HEK293T (cell line): ENCODE measurements at regions not wholly inside any gene's neighbourhood (a gene's known extent, or its start where the extent isn't known, plus 50 kb on each side); places are given as distances from the start of the nearest gene placed in this dataset.

ENCODE experiments used
- CTCF ChIA-PET: fragments of 350-600 bp; formaldehyde crosslinking; extraction: SDS; loops from one replicate; lab custom pipeline; 2021; ENCODE audit warnings: antibody characterized with exemption, inconsistent platforms; lab: Yijun Ruan, JAX
- POLR2A ChIA-PET: fragments of 350-600 bp; formaldehyde crosslinking; extraction: SDS; loops from one replicate; lab custom pipeline; 2020; ENCODE audit warnings: antibody characterized with exemption, inconsistent platforms; lab: Yijun Ruan, JAX
- DNase-seq: peaks from one replicate; pipeline ENCODE4 v3.0.0; 2012; ENCODE audit warnings: mixed read lengths; ENCODE audit errors: extremely low spot score
- ARNT ChIP-seq: fragments of 450-650 bp; IDR thresholded peaks from 2 replicates; pipeline ENCODE4 v1.6.1; 2017; ENCODE audit warnings: mild to moderate bottlenecking
- BHLHE40 ChIP-seq: fragments of 450-650 bp; IDR thresholded peaks from 2 replicates; pipeline ENCODE4 v1.6.1; 2016; ENCODE audit warnings: mild to moderate bottlenecking, moderate library complexity, borderline replicate concordance
- CTBP1 ChIP-seq: fragments of 450-650 bp; IDR thresholded peaks from 2 replicates; pipeline ENCODE4 v1.6.1; 2016; ENCODE audit warnings: borderline replicate concordance
- ELF4 ChIP-seq: fragments of 450-650 bp; IDR thresholded peaks from 2 replicates; pipeline ENCODE4 v1.6.1; 2017; ENCODE audit warnings: antibody characterized with exemption
- FOXA1 ChIP-seq: fragments of 450-650 bp; IDR thresholded peaks from 2 replicates; pipeline ENCODE4 v1.6.1; 2016; ENCODE audit warnings: mild to moderate bottlenecking
- FOXK2 ChIP-seq: fragments of 450-650 bp; IDR thresholded peaks from 2 replicates; pipeline ENCODE4 v1.6.1; 2016; ENCODE audit warnings: mild to moderate bottlenecking
- FOXM1 ChIP-seq: fragments of 450-650 bp; IDR thresholded peaks from 2 replicates; pipeline ENCODE4 v1.6.1; 2017; ENCODE audit warnings: mild to moderate bottlenecking, borderline replicate concordance
- HDGF ChIP-seq: fragments of 450-650 bp; IDR thresholded peaks from 2 replicates; pipeline ENCODE4 v1.6.1; 2017; ENCODE audit warnings: antibody characterized with exemption, borderline replicate concordance
- L3MBTL2 ChIP-seq: fragments of 450-650 bp; conservative IDR thresholded peaks from 2 replicates; pipeline ENCODE4 v1.6.1; 2016; ENCODE audit warnings: mild to moderate bottlenecking
- LEF1 ChIP-seq: fragments of 450-650 bp; IDR thresholded peaks from 2 replicates; pipeline ENCODE4 v1.6.1; 2017; ENCODE audit warnings: mild to moderate bottlenecking, borderline replicate concordance
- NFRKB ChIP-seq: fragments of 450-650 bp; IDR thresholded peaks from 2 replicates; pipeline ENCODE4 v1.6.1; 2016; ENCODE audit warnings: mild to moderate bottlenecking, moderate library complexity
- PKNOX1 ChIP-seq: fragments of 450-650 bp; IDR thresholded peaks from 2 replicates; pipeline ENCODE4 v1.6.1; 2016
- SP1 ChIP-seq: fragments of 450-650 bp; IDR thresholded peaks from 2 replicates; pipeline ENCODE4 v1.6.1; 2017
- SUZ12 ChIP-seq: fragments of 450-650 bp; IDR thresholded peaks from 2 replicates; pipeline ENCODE4 v1.6.1; 2016; ENCODE audit warnings: mild to moderate bottlenecking
- TARDBP ChIP-seq: fragments of 450-650 bp; IDR thresholded peaks from 2 replicates; pipeline ENCODE4 v1.6.1; 2016
- ZNF384 ChIP-seq: fragments of 450-650 bp; IDR thresholded peaks from 2 replicates; pipeline ENCODE4 v1.6.1; 2016

DNA sequence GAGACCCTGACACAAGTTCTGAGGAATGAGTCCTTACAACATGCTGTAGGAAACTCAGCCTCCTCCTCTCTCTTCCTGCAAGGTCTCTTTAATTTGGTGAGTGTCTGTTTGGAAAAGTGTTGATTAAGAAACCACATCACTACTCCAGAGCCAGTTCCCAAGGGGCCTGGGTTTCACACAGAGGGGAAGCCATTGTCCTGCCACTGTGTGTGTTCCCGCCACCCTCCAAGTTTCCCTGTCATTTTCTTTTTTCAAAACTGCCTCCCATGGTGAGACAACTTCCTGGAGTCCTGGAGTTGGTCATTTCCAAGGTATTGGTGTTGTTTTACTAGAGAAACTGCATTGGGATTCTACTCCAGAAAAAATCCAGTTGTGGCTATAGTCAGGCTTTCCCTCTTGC, 232.0 kb upstream of the PARD3B start:
- POLR2A ChIA-PET, result no interaction called here
- no peak for DNase-seq
- TF ChIP-seq L3MBTL2 (no peak), FOXK2 (no peak), FOXM1 (no peak), ELF4 (no peak), LEF1 (no peak), PKNOX1 (no peak), BHLHE40 (no peak), ZNF384 (no peak), CTBP1 (no peak), SUZ12 (no peak), FOXA1 (no peak), NFRKB (no peak), HDGF (no peak), TARDBP (no peak), ARNT (no peak), SP1 (no peak)
- CTCF ChIA-PET, result no interaction called here

DNA sequence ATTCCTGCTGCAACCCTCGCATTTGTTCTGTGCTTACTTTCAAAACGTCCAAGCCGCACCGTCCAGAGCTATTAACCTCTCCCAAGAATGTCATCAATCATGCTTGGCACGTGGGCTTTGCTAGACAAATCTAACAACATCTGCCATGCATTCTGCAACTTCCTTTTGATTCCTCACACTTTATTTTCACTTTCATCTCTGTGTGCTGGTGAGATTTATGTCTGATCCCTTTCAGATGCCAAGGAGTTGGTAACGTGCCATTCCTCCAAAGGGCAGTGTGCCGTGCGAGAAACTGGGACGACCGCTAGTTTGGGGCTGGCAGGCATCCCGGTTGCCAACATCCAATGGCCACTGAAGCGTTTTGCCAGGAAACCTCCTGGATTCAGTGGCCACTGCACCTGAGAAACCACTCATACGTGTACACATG, 230.0 kb upstream of the PARD3B start:
- TF ChIP-seq ZNF384, result no peak
- no peak for DNase-seq
- ChIA-PET CTCF (no interaction called here), POLR2A (no interaction called here)

- CTCF ChIA-PET, result no interaction called here
- POLR2A ChIA-PET, result no interaction called here
These were observed 227.6 kb upstream of the PARD3B start for GRCh38 chr2:204317640-204318039.

GRCh38 chr2:204321027-204321800, 224.1 kb upstream of the PARD3B start:
- TF ChIP-seq ARNT, result no peak
- TF ChIP-seq L3MBTL2, result no peak
- no peak for TF ChIP-seq FOXM1
- no peak for TF ChIP-seq BHLHE40
- no peak for TF ChIP-seq CTBP1
- CTCF ChIA-PET, result no interaction called here
- DNase-seq, result no peak
- POLR2A ChIA-PET, result no interaction called here

More at GRCh38 chr2:204317640-204318039, 227.6 kb upstream of the PARD3B start:
- no peak for DNase-seq
- TF ChIP-seq PKNOX1, result no peak
- no peak for TF ChIP-seq BHLHE40
- no peak for TF ChIP-seq SP1
- no peak for TF ChIP-seq ARNT
- TF ChIP-seq SUZ12, result no peak
- TF ChIP-seq FOXM1, result no peak
- TF ChIP-seq HDGF, result no peak
- TF ChIP-seq ZNF384, result no peak
- TF ChIP-seq L3MBTL2, result no peak
- TF ChIP-seq NFRKB, result no peak
- TF ChIP-seq CTBP1, result no peak
- no peak for TF ChIP-seq TARDBP
- TF ChIP-seq LEF1, result no peak
- TF ChIP-seq ELF4, result no peak
- no peak for TF ChIP-seq FOXK2
- TF ChIP-seq FOXA1, result no peak

DNA sequence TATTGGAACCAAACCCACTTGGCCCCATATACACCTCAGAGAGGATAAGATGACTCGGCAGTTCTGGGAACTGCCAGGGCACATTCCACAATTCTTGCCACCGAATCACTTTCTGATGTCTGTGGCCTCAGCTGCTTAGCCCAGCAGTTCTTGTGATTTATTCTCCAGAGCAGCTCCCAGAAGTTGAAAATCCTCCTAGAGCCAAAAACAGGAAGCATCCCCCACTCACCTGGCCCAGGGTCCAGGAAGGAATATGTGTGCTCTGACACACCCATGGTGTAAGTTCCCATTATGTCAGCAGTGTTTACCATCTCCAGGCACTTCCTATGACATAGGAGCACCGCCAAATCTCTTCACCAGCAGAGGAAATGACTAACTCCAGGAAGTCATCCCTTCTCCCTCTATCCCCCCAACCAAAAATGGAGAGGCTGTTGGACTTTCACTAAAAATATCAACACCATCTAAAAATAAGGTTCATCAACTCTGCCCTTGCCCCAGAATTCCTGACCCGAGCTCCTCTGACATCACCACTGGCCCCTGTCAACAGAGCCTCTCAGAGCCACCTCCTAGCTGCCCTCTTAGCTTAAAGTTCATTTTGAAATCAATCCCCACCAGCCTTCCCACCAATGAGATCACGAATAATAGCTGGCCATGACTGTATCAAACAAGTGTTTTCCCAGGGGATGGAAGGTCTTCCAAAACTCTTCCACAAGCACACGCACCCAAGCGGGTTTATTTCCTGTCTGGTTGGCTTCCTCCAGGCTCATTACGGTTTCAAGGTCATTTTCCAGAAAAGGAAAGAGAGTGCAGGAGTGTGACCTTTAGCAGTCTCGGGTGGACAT, 223.1 kb upstream of the PARD3B start:
- no peak for DNase-seq
- TF ChIP-seq LEF1 (no peak), SP1 (no peak), TARDBP (no peak), NFRKB (no peak), CTBP1 (no peak)
- CTCF ChIA-PET, result interaction anchor here (0.6 kb wide), 1 partner anchor 1527 kb away, joined by 4 read pairs; no protein-coding TSS in a partner anchor
- POLR2A ChIA-PET, result no interaction called here

DNA sequence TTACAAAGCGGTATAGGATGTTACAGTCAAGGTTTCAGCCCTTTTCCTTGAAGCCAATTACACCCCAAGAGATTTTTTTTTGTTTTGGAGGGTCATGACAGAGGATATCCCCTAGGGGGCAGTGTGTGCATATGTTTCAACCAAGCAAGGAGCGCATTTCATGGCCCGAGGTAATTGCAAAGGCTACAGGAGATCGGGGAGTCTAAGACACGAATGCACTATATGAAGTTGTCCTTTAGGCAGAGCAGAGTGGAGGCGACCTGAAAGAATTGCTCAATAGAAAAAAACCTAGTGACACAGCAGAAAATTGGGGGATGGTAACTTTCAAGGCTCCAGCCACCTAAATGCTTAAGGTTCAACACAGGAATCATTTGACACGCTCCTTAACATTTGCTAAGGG, 219.8 kb upstream of the PARD3B start:
- CTCF ChIA-PET, result no interaction called here
- POLR2A ChIA-PET, result no interaction called here
- DNase-seq, result peak; percentile 70
- TF ChIP-seq CTBP1, result no peak
- peak; percentile 62 for TF ChIP-seq ZNF384

GRCh38 chr2:204328373-204328772, 216.9 kb upstream of the PARD3B start:
- no peak for TF ChIP-seq FOXK2
- TF ChIP-seq SUZ12, result no peak
- no peak for TF ChIP-seq L3MBTL2
- TF ChIP-seq LEF1, result no peak
- TF ChIP-seq PKNOX1, result no peak
- no peak for TF ChIP-seq FOXM1
- no peak for TF ChIP-seq BHLHE40
- TF ChIP-seq HDGF, result no peak
- no peak for TF ChIP-seq TARDBP
- no peak for TF ChIP-seq ARNT
- no peak for TF ChIP-seq SP1
- ChIA-PET POLR2A (no interaction called here), CTCF (no interaction called here)
- DNase-seq, result no peak
